K562 (cell line): ENCODE measurements at regions not wholly inside any gene's neighbourhood (a gene's known extent, or its start where the extent isn't known, plus 50 kb on each side); places are given as distances from the start of the nearest gene placed in this dataset.

Source experiments
- ATAC-seq: fragments of 200-7000 bp; cut with Tn5 transposase; 3 replicates; pipeline ENCODE4 v1.9.1; 2020; ENCODE audit warnings: moderate library complexity
- BruUV-seq: library from RNA; stranded (reverse); fragments of 400-500 nt; replicated peaks from 2 replicates; lab custom pipeline; 2021; lab: Mats Ljungman, UMichigan
- CTCF ChIA-PET: fragments of 300-600 bp; formaldehyde crosslinking; extraction: SDS; loops from one replicate; lab custom pipeline; 2021; ENCODE audit warnings: low intra/inter-chr PET ratio; lab: Yijun Ruan, JAX
- POLR2A ChIA-PET: fragments of 300-600, 350-650 bp; sonication (Branson Sonifier 250); formaldehyde crosslinking; extraction: SDS; loops from one replicate; lab custom pipeline; 2021; ENCODE audit warnings: antibody characterized with exemption, inconsistent platforms; lab: Yijun Ruan, JAX
- DNase-seq, 4 experiments: peaks; one replicate each; pipeline versions ENCODE4 v3.0.0 to v3.0.0-alpha.2; 2011 to 2018; ENCODE audit warnings: low spot score in 3 of 4, mixed read lengths in 3 of 4; ENCODE audit errors: extremely low read depth in 1 of 4
- FAIRE-seq: peaks from 2 replicates; lab custom pipeline; 2011; peaks lifted over from hg19 to GRCh38; lab: Jason Lieb, UNC
- H2AFZ ChIP-seq: 2 replicates; pipeline ENCODE4 v1.6.0; 2011; ENCODE audit warnings: low read depth, low read length, control low read depth, inconsistent platforms
- H3K27ac ChIP-seq: fragments of 200-600 bp; 3 replicates; pipeline ENCODE4 v1.8.0; 2011; ENCODE audit warnings: low read depth, mild to moderate bottlenecking, control low read depth, inconsistent platforms, low read length, moderate library complexity, mixed read lengths; ENCODE audit errors: extremely low read depth
- H3K27me3 ChIP-seq, 2 experiments: fragments of 300-600 bp in 1 of 2; 2 replicates in 1 of 2; 3 replicates in 1 of 2; pipeline versions ENCODE4 v1.6.0 to v1.8.0; 2011; ENCODE audit warnings: inconsistent platforms in 2 of 2, low read length in 2 of 2, mild to moderate bottlenecking in 1 of 2, mixed read lengths in 1 of 2, moderate library complexity in 1 of 2; ENCODE audit not compliant: control insufficient read depth in 2 of 2, insufficient read depth in 2 of 2
- H3K36me3 ChIP-seq: fragments of 300-600 bp; 3 replicates; pipeline ENCODE4 v1.8.0; 2011; ENCODE audit warnings: mild to moderate bottlenecking, low read length, inconsistent platforms; ENCODE audit not compliant: control insufficient read depth, insufficient read depth
- H3K4me1 ChIP-seq, 2 experiments: fragments of 200-600 bp in 1 of 2; replicated peaks in 1 of 2; 2 replicates in 1 of 2; 3 replicates in 1 of 2; pipeline versions ENCODE4 v1.5.1 to v1.8.0; 2011; ENCODE audit warnings: inconsistent platforms in 2 of 2, low read length in 2 of 2, mild to moderate bottlenecking in 1 of 2, mixed read lengths in 1 of 2, moderate library complexity in 1 of 2; ENCODE audit not compliant: control insufficient read depth in 2 of 2, insufficient read depth in 2 of 2
- H3K4me2 ChIP-seq: 2 replicates; pipeline ENCODE4 v1.6.1; 2011; ENCODE audit warnings: low read length, control low read depth, inconsistent platforms, mixed read lengths; ENCODE audit not compliant: insufficient read depth
- H3K4me3 ChIP-seq: fragments of 200-600 bp; sonication (generic), shearing (Covaris generic); 2 replicates; pipeline ENCODE4 v1.5.1; 2016; ENCODE audit warnings: control low read depth, inconsistent platforms
- H3K79me2 ChIP-seq: fragments of 200-600 bp; 3 replicates; pipeline ENCODE4 v1.8.0; 2011; ENCODE audit warnings: low read length, inconsistent platforms; ENCODE audit not compliant: control insufficient read depth, insufficient read depth
- H3K9ac ChIP-seq, 2 experiments: 2 replicates each; pipeline versions ENCODE4 v1.6.0 to v1.6.1; 2011; ENCODE audit warnings: low read depth in 2 of 2, low read length in 2 of 2, control low read depth in 1 of 2, inconsistent platforms in 1 of 2, mild to moderate bottlenecking in 1 of 2, mixed read lengths in 1 of 2; ENCODE audit not compliant: insufficient read depth in 1 of 2
- H3K9me1 ChIP-seq: one replicate; pipeline ENCODE4 v1.6.0; 2011; ENCODE audit warnings: inconsistent platforms, mild to moderate bottlenecking, low read length, moderate library complexity; ENCODE audit not compliant: control insufficient read depth, insufficient read depth
- H3K9me3 ChIP-seq: replicated peaks from 2 replicates; pipeline ENCODE4 v1.5.1; 2011; ENCODE audit warnings: low read depth, low read length, inconsistent platforms; ENCODE audit not compliant: control insufficient read depth, insufficient read depth
- H4K20me1 ChIP-seq: replicated peaks from 2 replicates; pipeline ENCODE4 v1.6.1; 2011; ENCODE audit warnings: low read length, inconsistent platforms, mixed read lengths; ENCODE audit not compliant: control insufficient read depth, insufficient read depth
- CEBPG ChIP-seq, 3 experiments: fragments of 200-800 bp in 1 of 3; sonication (Bioruptor generic) in 1 of 3; sonication (generic) in 1 of 3; formaldehyde crosslinking in 1 of 3; IDR thresholded peaks in 2 of 3; conservative IDR thresholded peaks in 1 of 3; 2 replicates each; pipeline versions ENCODE4 v1.6.1 to v1.8.0; 2016 to 2022; ENCODE audit warnings: missing compliant biosample characterization in 2 of 3, missing genetic modification characterization in 2 of 3, mild to moderate bottlenecking in 1 of 3, missing genetic modification reagents in 1 of 3
- POLR2AphosphoS5 ChIP-seq: IDR thresholded peaks from 2 replicates; pipeline ENCODE4 v1.6.1; 2011; ENCODE audit warnings: mild to moderate bottlenecking, low read depth, low read length, moderate library complexity; ENCODE audit not compliant: control insufficient read depth, insufficient read depth
- PURB ChIP-seq: sonication (generic); formaldehyde crosslinking; IDR thresholded peaks from 2 replicates; pipeline ENCODE4 v1.9.0; 2021; ENCODE audit warnings: low read depth, mild to moderate bottlenecking, missing genetic modification reagents
- SMAD1 ChIP-seq: fragments of 150-350 bp; IDR thresholded peaks from 2 replicates; pipeline ENCODE4 v1.6.1; 2014; ENCODE audit warnings: low read length, low read depth; ENCODE audit not compliant: partially characterized antibody
- ZBTB1 ChIP-seq: sonication (generic); formaldehyde crosslinking; IDR thresholded peaks from 2 replicates; pipeline ENCODE4 v1.8.1; 2023; ENCODE audit warnings: missing genetic modification reagents, low read depth, mild to moderate bottlenecking, borderline replicate concordance
- ZFP30 ChIP-seq: fragments of 250-450 bp; sonication (Bioruptor Pico); IDR thresholded peaks from 2 replicates; pipeline ENCODE4 v1.8.0; 2022; ENCODE audit warnings: moderate library complexity, mild to moderate bottlenecking, inconsistent platforms, borderline replicate concordance
- ZFP36 ChIP-seq: fragments of 150-350 bp; IDR thresholded peaks from 2 replicates; pipeline ENCODE4 v1.6.1; 2018; ENCODE audit warnings: low read length, low read depth; ENCODE audit not compliant: partially characterized antibody
- ZNF3 ChIP-seq: fragments of 250-450 bp; sonication (Bioruptor Pico); IDR thresholded peaks from 2 replicates; pipeline ENCODE4 v1.5.0; 2021; ENCODE audit warnings: mild to moderate bottlenecking, moderate library complexity
- ZNF740 ChIP-seq, 3 experiments: fragments of 200-800 bp in 1 of 3; sonication (Bioruptor generic) in 1 of 3; sonication (generic) in 1 of 3; formaldehyde crosslinking in 1 of 3; IDR thresholded peaks; 2 replicates each; pipeline versions ENCODE4 v1.6.1 to v1.8.0; 2016 to 2022; ENCODE audit warnings: mild to moderate bottlenecking in 2 of 3, missing compliant biosample characterization in 2 of 3, missing genetic modification characterization in 2 of 3, missing genetic modification reagents in 1 of 3
- in situ Hi-C: fragments of 300-500 bp; cut with MboI; formaldehyde crosslinking; loops from 4 replicates; pipeline ENCODE4 v1.15.0; 2018; ENCODE audit warnings: inconsistent platforms, mixed read lengths
- intact Hi-C: fragments of 100-400 bp; cut with micrococcal nuclease; formaldehyde crosslinking; loops from 2 replicates; pipeline ENCODE4 v1.14.2; 2022
- TF ChIP-seq, protein P1 (sequence below): sonication (generic); formaldehyde crosslinking; IDR thresholded peaks from 2 replicates; pipeline ENCODE4 v1.8.1; 2023; ENCODE audit warnings: mild to moderate bottlenecking, missing genetic modification reagents
- TF ChIP-seq, protein P2 (sequence below), 2 experiments: fragments of 450-650 bp; IDR thresholded peaks; 2 replicates each; pipeline ENCODE4 v1.6.1; 2016

GRCh38 chr14:85054178-85054577 lies 475.8 kb upstream of the FLRT2 start:
- in situ Hi-C loops (no loop called here), intact Hi-C loops (no loop called here)
- no peaks in the 10 kb centered on the region for H3K36me3 ChIP-seq
- no peaks in the 10 kb centered on the region for H4K20me1 ChIP-seq
- no peaks in the 10 kb centered on the region for H3K9me1 ChIP-seq
- H3K4me1 ChIP-seq = no peaks in the 10 kb centered on the region
- no peak overlapping the region for H2AFZ ChIP-seq
- no peak overlapping the region for H3K9ac ChIP-seq
- no peak overlapping the region for H3K4me3 ChIP-seq
- FAIRE-seq (no peak), DNase-seq (no peak), ATAC-seq (no peak)
- H3K27ac ChIP-seq = no peak overlapping the region
- no peaks in the 10 kb centered on the region for H3K9me3 ChIP-seq
- TF ChIP-seq, protein P1, sequence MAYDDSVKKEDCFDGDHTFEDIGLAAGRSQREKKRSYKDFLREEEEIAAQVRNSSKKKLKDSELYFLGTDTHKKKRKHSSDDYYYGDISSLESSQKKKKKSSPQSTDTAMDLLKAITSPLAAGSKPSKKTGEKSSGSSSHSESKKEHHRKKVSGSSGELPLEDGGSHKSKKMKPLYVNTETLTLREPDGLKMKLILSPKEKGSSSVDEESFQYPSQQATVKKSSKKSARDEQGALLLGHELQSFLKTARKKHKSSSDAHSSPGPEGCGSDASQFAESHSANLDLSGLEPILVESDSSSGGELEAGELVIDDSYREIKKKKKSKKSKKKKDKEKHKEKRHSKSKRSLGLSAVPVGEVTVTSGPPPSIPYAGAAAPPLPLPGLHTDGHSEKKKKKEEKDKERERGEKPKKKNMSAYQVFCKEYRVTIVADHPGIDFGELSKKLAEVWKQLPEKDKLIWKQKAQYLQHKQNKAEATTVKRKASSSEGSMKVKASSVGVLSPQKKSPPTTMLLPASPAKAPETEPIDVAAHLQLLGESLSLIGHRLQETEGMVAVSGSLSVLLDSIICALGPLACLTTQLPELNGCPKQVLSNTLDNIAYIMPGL (CRISPR knock-in tag) = no peak
- TF ChIP-seq ZNF3 (no peak), PURB (CRISPR knock-in tag) (no peak), ZFP36 (peak; percentile 40), ZNF740 (CRISPR knock-in tag; IDR thresholded peaks at IDR 0.05) (no peak), ZNF740 (tag; IDR thresholded peaks at IDR 0.05) (no peak), ZFP30 (CRISPR knock-in tag) (no peak), CEBPG (CRISPR knock-in tag; IDR thresholded peaks at IDR 0.05) (no peak), CEBPG (tag; conservative IDR thresholded peaks at IDR 0.05 in 1 of 2, IDR thresholded peaks at IDR 0.05 in 1 of 2) (peak in 1 of 2 experiments; percentile 16; a peak in 1 of 4 replicates), SMAD1 (no peak), ZBTB1 (no peak), POLR2AphosphoS5 (no peak)
- TF ChIP-seq, protein P2, sequence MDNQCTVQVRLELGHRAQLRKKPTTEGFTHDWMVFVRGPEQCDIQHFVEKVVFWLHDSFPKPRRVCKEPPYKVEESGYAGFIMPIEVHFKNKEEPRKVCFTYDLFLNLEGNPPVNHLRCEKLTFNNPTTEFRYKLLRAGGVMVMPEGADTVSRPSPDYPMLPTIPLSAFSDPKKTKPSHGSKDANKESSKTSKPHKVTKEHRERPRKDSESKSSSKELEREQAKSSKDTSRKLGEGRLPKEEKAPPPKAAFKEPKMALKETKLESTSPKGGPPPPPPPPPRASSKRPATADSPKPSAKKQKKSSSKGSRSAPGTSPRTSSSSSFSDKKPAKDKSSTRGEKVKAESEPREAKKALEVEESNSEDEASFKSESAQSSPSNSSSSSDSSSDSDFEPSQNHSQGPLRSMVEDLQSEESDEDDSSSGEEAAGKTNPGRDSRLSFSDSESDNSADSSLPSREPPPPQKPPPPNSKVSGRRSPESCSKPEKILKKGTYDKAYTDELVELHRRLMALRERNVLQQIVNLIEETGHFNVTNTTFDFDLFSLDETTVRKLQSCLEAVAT (IDR thresholded peaks at IDR 0.05) = no peak
- ChIA-PET CTCF (no interaction called here), POLR2A (no interaction called here)
- H3K79me2 ChIP-seq = no peaks in the 10 kb centered on the region
- no peaks in the 10 kb centered on the region for H3K27me3 ChIP-seq
- no peak overlapping the region for H3K4me2 ChIP-seq
- BruUV-seq = no TSS peak
